ENCODE measurements at regions not wholly inside any gene's neighbourhood (a gene's known extent, or its start where the extent isn't known, plus 50 kb on each side); places are given as distances from the start of the nearest gene placed in this dataset.

GRCh38 chr4:181216501-181216900 lies 1026.7 kb upstream of the TENM3 start:
- DNase-seq (ENCODE audit: low read depth) = no peak
- no peak for TF ChIP-seq CTCF (IDR thresholded peaks at IDR 0.05; ENCODE audit: insufficient read depth, low read depth, low read length)
- H3K4me3 ChIP-seq (ENCODE audit: low read depth, low read length) = no peak overlapping the region

GRCh38 chr4:181219783-181220416 lies 1023.3 kb upstream of the TENM3 start:
- H3K4me3 ChIP-seq (ENCODE audit: low read depth, low read length) = no peak overlapping the region
- DNase-seq (ENCODE audit: low read depth) = no peak
- TF ChIP-seq CTCF (IDR thresholded peaks at IDR 0.05; ENCODE audit: insufficient read depth, low read depth, low read length) = no peak

- TF ChIP-seq CTCF (IDR thresholded peaks at IDR 0.05; ENCODE audit: insufficient read depth, low read depth, low read length) = no peak
- no peak overlapping the region for H3K4me3 ChIP-seq (ENCODE audit: low read depth, low read length)
- DNase-seq (ENCODE audit: low read depth) = no peak
Observed at GRCh38 chr4:181224852-181225251, 1018.4 kb upstream of the TENM3 start.

- no peak for DNase-seq (ENCODE audit: low read depth)
Observed at GRCh38 chr4:181225616-181226261, 1017.5 kb upstream of the TENM3 start.

GRCh38 chr4:181234951-181235680 lies 1008.1 kb upstream of the TENM3 start:
- no peak for TF ChIP-seq CTCF (IDR thresholded peaks at IDR 0.05; ENCODE audit: insufficient read depth, low read depth, low read length)
- no peak overlapping the region for H3K4me3 ChIP-seq (ENCODE audit: low read depth, low read length)
- DNase-seq (ENCODE audit: low read depth) = no peak

More at GRCh38 chr4:181225616-181226261, 1017.5 kb upstream of the TENM3 start:
- no peak overlapping the region for H3K4me3 ChIP-seq (ENCODE audit: low read depth, low read length)
- no peak for TF ChIP-seq CTCF (IDR thresholded peaks at IDR 0.05; ENCODE audit: insufficient read depth, low read depth, low read length)

GRCh38 chr4:181245326-181245725 lies 997.9 kb upstream of the TENM3 start:
- no peak overlapping the region for H3K4me3 ChIP-seq (ENCODE audit: low read depth, low read length)
- no peak for DNase-seq (ENCODE audit: low read depth)
- TF ChIP-seq CTCF (IDR thresholded peaks at IDR 0.05; ENCODE audit: insufficient read depth, low read depth, low read length) = no peak
